ENCODE measurements at regions not wholly inside any gene's neighbourhood (a gene's known extent, or its start where the extent isn't known, plus 50 kb on each side); places are given as distances from the start of the nearest gene placed in this dataset.
"Not testable (repeated sequence)": the region's sequence is repeated elsewhere in the genome, so short reads cannot be mapped to it uniquely, and the experiment has no call there.

GRCh38 chr14:105629091-105629885 is 102.9 kb downstream of the TMEM121 start:
- peaks cover 2 to 25% (median 15%) of the 10 kb centered on the region in 4 donors for H3K4me1 ChIP-seq (ENCODE audit: control insufficient read depth in 4 of 4, insufficient read depth in 4 of 4, low read length in 3 of 4)
- H3K4me3 ChIP-seq (ENCODE audit: low read depth in 1 of 3, low read length in 3 of 3); H3K27ac ChIP-seq (ENCODE audit: low read depth in 1 of 2, low read length in 2 of 2); H3K36me3 ChIP-seq (ENCODE audit: control insufficient read depth in 4 of 4, insufficient read depth in 3 of 4, low read depth in 1 of 4, low read length in 3 of 4); DNase-seq (ENCODE audit: low spot score); H3K27me3 ChIP-seq (ENCODE audit: control insufficient read depth in 4 of 4, insufficient read depth in 4 of 4, low read length in 3 of 4); H3K9ac ChIP-seq (ENCODE audit: low read depth in 1 of 2, low read length in 2 of 2); H3K9me3 ChIP-seq (ENCODE audit: control insufficient read depth in 4 of 4, low read length in 3 of 4): not testable (repeated sequence)
- 79% methylated on average over 38 of the region's 38 CpGs for WGBS

DNA sequence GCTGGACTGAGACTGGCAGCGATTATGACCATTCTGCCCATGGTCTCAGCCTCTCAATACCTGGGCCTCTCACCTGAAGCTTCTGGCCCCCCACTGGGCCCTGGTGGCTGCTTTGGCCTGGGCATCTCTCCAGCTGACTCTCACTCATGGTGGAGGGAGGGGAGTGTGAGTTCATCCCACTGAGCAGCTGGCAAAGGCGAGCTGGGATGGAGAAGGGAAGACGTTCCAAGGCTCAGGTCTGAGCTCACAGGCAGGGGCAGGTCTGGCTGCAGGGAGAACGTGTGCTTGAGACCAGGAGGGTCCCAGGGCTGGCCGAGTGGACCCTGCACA is 103.5 kb downstream of the TMEM121 start:
- Histone ChIP-seq H3K36me3 (ENCODE audit: control insufficient read depth in 4 of 4, insufficient read depth in 3 of 4, low read depth in 1 of 4, low read length in 3 of 4) (no peaks in the 10 kb centered on the region), H3K27me3 (ENCODE audit: control insufficient read depth in 4 of 4, insufficient read depth in 4 of 4, low read length in 3 of 4) (no peaks in the 10 kb centered on the region), H3K4me1 (ENCODE audit: control insufficient read depth in 4 of 4, insufficient read depth in 4 of 4, low read length in 3 of 4) (peaks cover 2 to 20% (median 12%) of the 10 kb centered on the region in 4 donors), H3K9ac (ENCODE audit: low read depth in 1 of 2, low read length in 2 of 2) (no peak overlapping the region), H3K27ac (ENCODE audit: low read depth in 1 of 2, low read length in 2 of 2) (no peak overlapping the region), H3K4me3 (ENCODE audit: low read depth in 1 of 3, low read length in 3 of 3) (no peak overlapping the region), H3K9me3 (ENCODE audit: control insufficient read depth in 4 of 4, low read length in 3 of 4) (no peaks in the 10 kb centered on the region)
- WGBS = 90% methylated on average over 3 of the region's 5 CpGs
- DNase-seq (ENCODE audit: low spot score) = no peak
- TF ChIP-seq SP1 (IDR thresholded peaks at IDR 0.05) (no peak), RAD21 (IDR thresholded peaks at IDR 0.05) (no peak), RXRA (IDR thresholded peaks at IDR 0.05) (no peak), ATF3 (IDR thresholded peaks at IDR 0.05) (no peak), CTCF (IDR thresholded peaks at IDR 0.05; ENCODE audit: low read depth, low read length, missing input control) (no peak), HNF4A (conservative IDR thresholded peaks at IDR 0.05) (no peak), TAF1 (conservative IDR thresholded peaks at IDR 0.05) (no peak), JUND (IDR thresholded peaks at IDR 0.05) (no peak), GABPA (IDR thresholded peaks at IDR 0.05 in 1 of 2, conservative IDR thresholded peaks at IDR 0.05 in 1 of 2) (no peak), NR2F2 (IDR thresholded peaks at IDR 0.05) (no peak), FOXA1 (IDR thresholded peaks at IDR 0.05) (no peak), MAX (IDR thresholded peaks at IDR 0.05) (no peak), YY1 (IDR thresholded peaks at IDR 0.05) (no peak), REST (IDR thresholded peaks at IDR 0.05) (no peak), HNF4G (IDR thresholded peaks at IDR 0.05) (no peak), EGR1 (IDR thresholded peaks at IDR 0.05; ENCODE audit: low read depth in 2 of 2) (no peak), ZBTB33 (IDR thresholded peaks at IDR 0.05) (no peak), FOXA2 (IDR thresholded peaks at IDR 0.05) (no peak)

GRCh38 chr14:105630293-105630934 is 104.0 kb downstream of the TMEM121 start:
- WGBS = 93% methylated on average over 5 of the region's 8 CpGs
- not testable (repeated sequence) for DNase-seq (ENCODE audit: low spot score)

More at GRCh38 chr14:105630293-105630934, 104.0 kb downstream of the TMEM121 start:
- not testable (repeated sequence) for H3K9ac ChIP-seq (ENCODE audit: low read depth in 1 of 2, low read length in 2 of 2); H3K36me3 ChIP-seq (ENCODE audit: control insufficient read depth in 4 of 4, insufficient read depth in 3 of 4, low read depth in 1 of 4, low read length in 3 of 4); H3K4me3 ChIP-seq (ENCODE audit: low read depth in 1 of 3, low read length in 3 of 3); H3K27me3 ChIP-seq (ENCODE audit: control insufficient read depth in 4 of 4, insufficient read depth in 4 of 4, low read length in 3 of 4); H3K9me3 ChIP-seq (ENCODE audit: control insufficient read depth in 4 of 4, low read length in 3 of 4); H3K27ac ChIP-seq (ENCODE audit: low read depth in 1 of 2, low read length in 2 of 2)
- H3K4me1 ChIP-seq (ENCODE audit: control insufficient read depth in 4 of 4, insufficient read depth in 4 of 4, low read length in 3 of 4) = peaks cover 2 to 14% (median 7%) of the 10 kb centered on the region in 4 donors
